ENCODE measurements at regions not wholly inside any gene's neighbourhood (a gene's known extent, or its start where the extent isn't known, plus 50 kb on each side); places are given as distances from the start of the nearest gene placed in this dataset.

- Histone ChIP-seq H3K27ac (ENCODE audit: low read depth, low read length, poor library complexity, severe bottlenecking) (no peak overlapping the region), H3K4me1 (ENCODE audit: insufficient read depth, low read length, poor library complexity, severe bottlenecking) (no peaks in the 10 kb centered on the region), H3K4me3 (ENCODE audit: low read depth, low read length, poor library complexity, severe bottlenecking) (no peak overlapping the region), H3K27me3 (replicated peaks; ENCODE audit: insufficient read depth, low read depth, low read length, poor library complexity) (no peaks in the 10 kb centered on the region), H3K9me3 (ENCODE audit: low read depth, low read length, poor library complexity, severe bottlenecking) (no peaks in the 10 kb centered on the region), H3K36me3 (ENCODE audit: insufficient read depth, low read length, poor library complexity, severe bottlenecking) (no peaks in the 10 kb centered on the region)
- TF ChIP-seq CTCF (conservative IDR thresholded peaks at IDR 0.05; ENCODE audit: low read depth, low read length) (no peak), EZH2 (IDR thresholded peaks at IDR 0.05; ENCODE audit: borderline replicate concordance, low read depth, low read length, poor library complexity, severe bottlenecking) (no peak)
- BruUV-seq (replicated peaks): no TSS peak
- intact Hi-C loops (cut with micrococcal nuclease; ENCODE audit: unreplicated experiment): no loop called here
- CTCF ChIA-PET: no interaction called here
- no peak for DNase-seq (ENCODE audit: low spot score)
- POLR2A ChIA-PET (ENCODE audit: low non-redundant PET): no interaction called here
Measured at GRCh38 chr14:101367421-101368261, 193.7 kb upstream of the DIO3 start.

- Histone ChIP-seq H3K27ac (ENCODE audit: low read depth, low read length, poor library complexity, severe bottlenecking) (no peak overlapping the region), H3K4me1 (ENCODE audit: insufficient read depth, low read length, poor library complexity, severe bottlenecking) (no peaks in the 10 kb centered on the region), H3K4me3 (ENCODE audit: low read depth, low read length, poor library complexity, severe bottlenecking) (no peak overlapping the region), H3K36me3 (ENCODE audit: insufficient read depth, low read length, poor library complexity, severe bottlenecking) (no peaks in the 10 kb centered on the region), H3K9me3 (ENCODE audit: low read depth, low read length, poor library complexity, severe bottlenecking) (no peaks in the 10 kb centered on the region), H3K27me3 (replicated peaks; ENCODE audit: insufficient read depth, low read depth, low read length, poor library complexity) (peaks cover 6% of the 10 kb centered on the region)
- BruUV-seq (replicated peaks): no TSS peak
- no peak for TF ChIP-seq EZH2 (IDR thresholded peaks at IDR 0.05; ENCODE audit: borderline replicate concordance, low read depth, low read length, poor library complexity, severe bottlenecking)
- TF ChIP-seq CTCF (conservative IDR thresholded peaks at IDR 0.05; ENCODE audit: low read depth, low read length): no peak
- no peak for DNase-seq (ENCODE audit: low spot score)
- ChIA-PET POLR2A (ENCODE audit: low non-redundant PET) (no interaction called here), CTCF (no interaction called here)
- intact Hi-C loops (cut with micrococcal nuclease; ENCODE audit: unreplicated experiment): no loop called here
Measured at GRCh38 chr14:101368629-101369028, 192.7 kb upstream of the DIO3 start.

- no peaks in the 10 kb centered on the region for H3K4me1 ChIP-seq (ENCODE audit: insufficient read depth, low read length, poor library complexity, severe bottlenecking)
- CTCF ChIA-PET: no interaction called here
- POLR2A ChIA-PET (ENCODE audit: low non-redundant PET): no interaction called here
- H3K27me3 ChIP-seq (replicated peaks; ENCODE audit: insufficient read depth, low read depth, low read length, poor library complexity): peaks cover 11% of the 10 kb centered on the region
- no peaks in the 10 kb centered on the region for H3K9me3 ChIP-seq (ENCODE audit: low read depth, low read length, poor library complexity, severe bottlenecking)
- no peak overlapping the region for H3K27ac ChIP-seq (ENCODE audit: low read depth, low read length, poor library complexity, severe bottlenecking)
- H3K4me3 ChIP-seq (ENCODE audit: low read depth, low read length, poor library complexity, severe bottlenecking): no peak overlapping the region
- TF ChIP-seq CTCF (conservative IDR thresholded peaks at IDR 0.05; ENCODE audit: low read depth, low read length) (no peak), EZH2 (IDR thresholded peaks at IDR 0.05; ENCODE audit: borderline replicate concordance, low read depth, low read length, poor library complexity, severe bottlenecking) (no peak)
- no peak for DNase-seq (ENCODE audit: low spot score)
- intact Hi-C loops (cut with micrococcal nuclease; ENCODE audit: unreplicated experiment): no loop called here
- BruUV-seq (replicated peaks): no TSS peak
- H3K36me3 ChIP-seq (ENCODE audit: insufficient read depth, low read length, poor library complexity, severe bottlenecking): no peaks in the 10 kb centered on the region
Measured at GRCh38 chr14:101369194-101369915, 191.9 kb upstream of the DIO3 start.

Data from A673 (cell line).